ENCODE measurements at regions not wholly inside any gene's neighbourhood (a gene's known extent, or its start where the extent isn't known, plus 50 kb on each side); places are given as distances from the start of the nearest gene placed in this dataset.

GRCh38 chr13:80144493-80144892 is 196.4 kb downstream of the SPRY2 start:
- H3K23ac ChIP-seq (ENCODE audit: insufficient read length, low read depth, low read length): no peak overlapping the region
- H3K9me3 Mint-ChIP-seq: no peaks in the 10 kb centered on the region
- no peak overlapping the region for H2AK5ac ChIP-seq (ENCODE audit: insufficient read length, low read length)
- no peaks in the 10 kb centered on the region for H3K27me3 Mint-ChIP-seq (ENCODE audit: low read depth)
- no peak for TF ChIP-seq CTCF (conservative IDR thresholded peaks at IDR 0.05)
- H3K4me1 ChIP-seq (ENCODE audit: insufficient read depth, low read length): no peaks in the 10 kb centered on the region; the same call in 1 of the 2 replicates
- H2BK120ac ChIP-seq (ENCODE audit: low read depth, low read length, poor library complexity, severe bottlenecking): no peak overlapping the region
- H4K8ac ChIP-seq (replicated peaks; ENCODE audit: insufficient read length, low read depth, low read length): no peak overlapping the region
- peaks cover 11 to 13% of the 10 kb centered on the region in 2 experiments for H3K4me1 Mint-ChIP-seq
- no peaks in the 10 kb centered on the region for H3K23me2 ChIP-seq (ENCODE audit: insufficient read length, low read depth, low read length, poor library complexity, severe bottlenecking)
- H3T11ph ChIP-seq (ENCODE audit: low read length): no peak overlapping the region
- H3K4me3 Mint-ChIP-seq: no peak overlapping the region
- no peak for DNase-seq
- H2BK15ac ChIP-seq (ENCODE audit: low read depth, low read length): no peak overlapping the region
- no peaks in the 10 kb centered on the region for H3K9me3 ChIP-seq (ENCODE audit: control insufficient read depth, low read depth, low read length)
- no peaks in the 10 kb centered on the region for H3K79me2 ChIP-seq (ENCODE audit: insufficient read depth, low read length)
- no peak overlapping the region for H3K9ac ChIP-seq (ENCODE audit: extremely low read depth, insufficient read length, low read length)
- no peak overlapping the region for H3K27ac ChIP-seq (ENCODE audit: insufficient read length, low read depth, low read length)
- H4K20me1 ChIP-seq (ENCODE audit: control insufficient read depth, insufficient read depth, insufficient read length): no peaks in the 10 kb centered on the region
- no peak overlapping the region for H3K56ac ChIP-seq (ENCODE audit: insufficient read length, low read depth, low read length)
- no peak overlapping the region for H2AFZ ChIP-seq (ENCODE audit: low read length)
- H3K4me2 ChIP-seq (ENCODE audit: insufficient read depth, insufficient read length, low read length): no peak overlapping the region
- no peak overlapping the region for H2BK20ac ChIP-seq (ENCODE audit: low read depth, low read length, poor library complexity, severe bottlenecking)
- H4K91ac ChIP-seq (ENCODE audit: insufficient read length, low read depth, low read length): no peak overlapping the region
- H3K14ac ChIP-seq (ENCODE audit: insufficient read depth, low read length): no peak overlapping the region
- H3K27me3 ChIP-seq (ENCODE audit: insufficient read depth, low read length): no peaks in the 10 kb centered on the region
- no peak overlapping the region for H3K27ac Mint-ChIP-seq
- H3K18ac ChIP-seq (ENCODE audit: insufficient read length, low read depth, low read length): no peak overlapping the region
- no peak overlapping the region for H3K4ac ChIP-seq (ENCODE audit: low read depth, low read length)
- no peak overlapping the region for H2BK5ac ChIP-seq (ENCODE audit: insufficient read length, low read length)
- H3K79me1 ChIP-seq (ENCODE audit: insufficient read depth, low read depth, low read length, poor library complexity, severe bottlenecking): no peaks in the 10 kb centered on the region
- H4K5ac ChIP-seq (ENCODE audit: insufficient read length, low read depth, low read length): no peak overlapping the region
- no peak overlapping the region for H2BK12ac ChIP-seq (ENCODE audit: insufficient read length, low read depth, low read length)
- no peaks in the 10 kb centered on the region for H3K36me3 Mint-ChIP-seq (ENCODE audit: insufficient read depth in 1 of 3, low read depth in 3 of 3)
